ENCODE measurements at regions not wholly inside any gene's neighbourhood (a gene's known extent, or its start where the extent isn't known, plus 50 kb on each side); places are given as distances from the start of the nearest gene placed in this dataset.
"Not testable (repeated sequence)": the region's sequence is repeated elsewhere in the genome, so short reads cannot be mapped to it uniquely, and the experiment has no call there.

GRCh38 chrX:16067886-16068515, 55.4 kb upstream of the GRPR start:
- no peak for DNase-seq

- DNase-seq = no peak
Observed at GRCh38 chrX:16063921-16064320, 59.4 kb upstream of the GRPR start.

GRCh38 chrX:16063141-16063540, 60.2 kb upstream of the GRPR start:
- DNase-seq = no peak

- no peak for DNase-seq
Observed at GRCh38 chrX:16061296-16061695, 62.1 kb upstream of the GRPR start.

GRCh38 chrX:16060252-16060651, 63.1 kb upstream of the GRPR start:
- DNase-seq = no peak

- not testable (repeated sequence) for DNase-seq
Observed at GRCh38 chrX:16049126-16049525, 74.2 kb upstream of the GRPR start.

- no peak for DNase-seq
Observed at GRCh38 chrX:16042980-16043379, 80.4 kb upstream of the GRPR start.

- no peak for DNase-seq
Observed at GRCh38 chrX:16039834-16040233, 83.5 kb upstream of the GRPR start.

GRCh38 chrX:16039363-16039762, 84.0 kb upstream of the GRPR start:
- no peak for DNase-seq

- DNase-seq = no peak
Observed at GRCh38 chrX:16033331-16033730, 90.0 kb upstream of the GRPR start.

GRCh38 chrX:16028576-16028975, 94.8 kb upstream of the GRPR start:
- DNase-seq = no peak

GRCh38 chrX:16023790-16024734, 99.3 kb upstream of the GRPR start:
- DNase-seq = no peak

- DNase-seq = no peak
Observed at GRCh38 chrX:16022580-16023200, 100.7 kb upstream of the GRPR start.

GRCh38 chrX:16018291-16018690, 105.1 kb upstream of the GRPR start:
- peak; percentile 11 for DNase-seq

- DNase-seq = no peak
Observed at GRCh38 chrX:16014171-16014570, 109.2 kb upstream of the GRPR start.

- DNase-seq = no peak
Observed at GRCh38 chrX:16012250-16012649, 111.1 kb upstream of the GRPR start.

GRCh38 chrX:16005917-16006316, 117.4 kb upstream of the GRPR start:
- no peak for DNase-seq

- no peak for DNase-seq
Observed at GRCh38 chrX:16002185-16002584, 121.2 kb upstream of the GRPR start.

GRCh38 chrX:15998350-15998749, 125.0 kb upstream of the GRPR start:
- DNase-seq = no peak

- DNase-seq = no peak
Observed at GRCh38 chrX:15989716-15990115, 133.6 kb upstream of the GRPR start.

GRCh38 chrX:15988661-15989603, 134.3 kb upstream of the AP1S2 start:
- no peak for DNase-seq

GRCh38 chrX:15985937-15986336, 131.3 kb upstream of the AP1S2 start:
- no peak for DNase-seq

GRCh38 chrX:15983034-15983433, 128.4 kb upstream of the AP1S2 start:
- no peak for DNase-seq
